Esophagus muscularis mucosa (tissue), 4 donors: ENCODE measurements at regions not wholly inside any gene's neighbourhood (a gene's known extent, or its start where the extent isn't known, plus 50 kb on each side); places are given as distances from the start of the nearest gene placed in this dataset.

Experiments
- DNase-seq: peaks from one replicate; pipeline ENCODE4 v3.0.0-alpha.2; 2017; ENCODE audit errors: extremely low spot score
- H3K27ac ChIP-seq, 4 donors: fragments of 200-600 bp; sonication (generic); replicated peaks in 1 of 4; 1 replicate in 3 of 4; 2 replicates in 1 of 4; pipeline ENCODE4 v1.5.1; 2016 to 2019; ENCODE audit warnings: mild to moderate bottlenecking in 1 of 4
- H3K27me3 ChIP-seq, 4 donors: fragments of 200-600 bp; sonication (generic); one replicate each; pipeline versions ENCODE4 v1.5.1 to v1.6.0; 2016 to 2019
- H3K36me3 ChIP-seq, 4 donors: fragments of 200-600 bp; sonication (generic); one replicate each; pipeline ENCODE4 v1.5.1; 2016 to 2019
- H3K4me1 ChIP-seq, 4 donors: fragments of 200-600 bp; sonication (generic); one replicate each; pipeline ENCODE4 v1.5.1; 2016 to 2019
- H3K4me3 ChIP-seq, 4 donors: fragments of 200-600 bp; sonication (generic); 1 replicate in 2 of 4; 2 replicates in 2 of 4; pipeline ENCODE4 v1.5.1; 2016 to 2019; ENCODE audit warnings: mild to moderate bottlenecking in 4 of 4, moderate library complexity in 1 of 4
- H3K9me3 ChIP-seq, 4 donors: fragments of 200-600 bp; sonication (generic); 1 replicate in 3 of 4; 2 replicates in 1 of 4; pipeline ENCODE4 v1.5.1; 2016 to 2019
- CTCF ChIP-seq, 3 experiments: fragments of 200-600 bp in 2 of 3; fragments of 450-650 bp in 1 of 3; sonication (generic) in 2 of 3; IDR thresholded peaks; one replicate each; pipeline ENCODE4 v1.5.1; 2017 to 2019; ENCODE audit warnings: antibody characterized with exemption in 3 of 3, mild to moderate bottlenecking in 2 of 3, moderate library complexity in 1 of 3
- EP300 ChIP-seq: sonication (generic); formaldehyde crosslinking; IDR thresholded peaks from one replicate; pipeline ENCODE4 v1.6.1; 2017; ENCODE audit warnings: antibody characterized with exemption
- POLR2A ChIP-seq: fragments of 450-650 bp; IDR thresholded peaks from one replicate; pipeline ENCODE4 v1.6.1; 2017; ENCODE audit warnings: antibody characterized with exemption, moderate library complexity, mild to moderate bottlenecking, low read depth
- POLR2AphosphoS5 ChIP-seq, 2 donors: sonication (generic); formaldehyde crosslinking; IDR thresholded peaks; one replicate each; pipeline ENCODE4 v1.6.1; 2017; ENCODE audit warnings: antibody characterized with exemption in 2 of 2
- WGBS: methylation state at CpG from one replicate; pipeline ENCODE4 v1.1.5; 2018; 5-methylcytosine and 5-hydroxymethylcytosine counted together
- intact Hi-C: fragments of 100-400 bp; cut with DNase I; formaldehyde crosslinking; loops from one replicate; pipeline ENCODE4 v1.15.1; 2023

DNA sequence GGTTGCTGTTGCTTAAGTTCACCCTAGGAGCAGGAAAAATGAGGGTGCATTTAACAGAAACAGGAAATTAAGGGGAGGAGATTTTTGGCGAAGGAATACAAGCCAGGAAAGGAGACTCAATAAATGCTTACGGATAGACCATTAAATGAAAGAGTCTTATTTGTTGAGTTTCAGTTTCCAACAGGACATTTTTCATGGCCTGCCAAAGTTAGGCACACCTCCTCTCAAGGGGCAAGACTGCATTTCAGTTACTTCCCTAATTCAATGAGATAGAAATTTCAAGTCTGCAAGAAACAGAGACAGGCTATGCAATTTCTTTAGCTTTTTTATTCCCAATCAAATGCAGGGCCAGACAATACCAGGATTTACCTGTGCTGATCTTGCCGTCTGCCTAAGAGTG lies 394.7 kb upstream of the KLHL29 start:
- intact Hi-C loops: no loop called here
- no peaks in the 10 kb centered on the region for H3K27me3 ChIP-seq
- H3K36me3 ChIP-seq: no peaks in the 10 kb centered on the region
- no peaks in the 10 kb centered on the region for H3K4me1 ChIP-seq
- DNase-seq: no peak
- 66% methylated on average over 3 of the region's 3 CpGs for WGBS
- no peaks in the 10 kb centered on the region for H3K9me3 ChIP-seq
- no peak overlapping the region for H3K4me3 ChIP-seq
- no peak overlapping the region for H3K27ac ChIP-seq
- TF ChIP-seq CTCF (IDR thresholded peaks at IDR 0.05) (no peak), POLR2A (no peak), EP300 (no peak), POLR2AphosphoS5 (IDR thresholded peaks at IDR 0.05) (no peak)

DNA sequence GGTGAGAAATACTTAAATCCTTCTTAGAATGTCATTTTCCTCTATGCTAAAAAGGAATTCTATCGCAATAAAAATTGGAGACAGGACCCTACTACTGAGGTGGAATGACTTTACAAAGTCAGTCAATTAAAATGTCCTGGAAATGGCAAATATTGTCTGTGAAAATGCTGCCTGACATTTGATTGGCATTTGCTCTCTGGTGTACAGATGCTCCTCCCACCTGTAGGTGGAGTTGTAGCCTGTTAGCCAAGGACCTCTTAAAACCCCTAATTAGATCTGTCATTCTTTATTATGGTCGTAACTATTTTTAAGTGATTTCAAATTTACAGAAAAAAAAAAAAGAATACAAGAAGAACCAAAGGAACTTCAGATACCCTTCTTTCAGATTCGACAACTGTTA lies 393.1 kb upstream of the KLHL29 start:
- Histone ChIP-seq H3K27ac (no peak overlapping the region), H3K4me3 (no peak overlapping the region), H3K9me3 (no peaks in the 10 kb centered on the region), H3K4me1 (no peaks in the 10 kb centered on the region), H3K36me3 (no peaks in the 10 kb centered on the region), H3K27me3 (no peaks in the 10 kb centered on the region)
- peak in 1 of 3 experiments; percentile 10 for TF ChIP-seq CTCF (IDR thresholded peaks at IDR 0.05)
- TF ChIP-seq POLR2A: no peak
- DNase-seq: no peak
- WGBS: 77% methylated on average over 3 of the region's 3 CpGs
- intact Hi-C loops: no loop called here

DNA sequence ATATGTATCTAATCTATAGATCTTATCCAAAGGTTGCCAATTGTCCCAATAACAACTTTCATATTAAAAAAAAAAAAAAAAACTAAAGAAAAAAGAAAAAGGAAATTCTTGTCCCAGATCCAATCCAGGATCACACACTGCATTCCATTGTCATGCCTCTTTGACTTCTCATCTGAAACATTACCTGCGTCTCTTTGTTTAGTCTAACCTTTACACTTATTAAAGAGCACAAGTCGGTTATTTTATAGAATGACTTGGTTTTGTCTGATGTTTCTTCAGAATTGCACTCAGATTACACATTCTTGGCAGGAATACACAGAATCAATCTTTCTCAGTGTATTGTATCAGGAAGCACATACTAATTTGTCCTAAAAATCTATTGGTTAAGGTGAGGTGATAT lies 392.5 kb upstream of the KLHL29 start:
- Histone ChIP-seq H3K27me3 (no peaks in the 10 kb centered on the region), H3K4me3 (no peak overlapping the region), H3K9me3 (no peaks in the 10 kb centered on the region), H3K27ac (no peak overlapping the region), H3K4me1 (no peaks in the 10 kb centered on the region), H3K36me3 (no peaks in the 10 kb centered on the region)
- intact Hi-C loops: no loop called here
- DNase-seq: no peak
- TF ChIP-seq EP300: no peak
- TF ChIP-seq POLR2A: no peak
- no peak for TF ChIP-seq CTCF (IDR thresholded peaks at IDR 0.05)
- TF ChIP-seq POLR2AphosphoS5 (IDR thresholded peaks at IDR 0.05): no peak
- WGBS: 52% methylated on average over 2 of the region's 2 CpGs

DNA sequence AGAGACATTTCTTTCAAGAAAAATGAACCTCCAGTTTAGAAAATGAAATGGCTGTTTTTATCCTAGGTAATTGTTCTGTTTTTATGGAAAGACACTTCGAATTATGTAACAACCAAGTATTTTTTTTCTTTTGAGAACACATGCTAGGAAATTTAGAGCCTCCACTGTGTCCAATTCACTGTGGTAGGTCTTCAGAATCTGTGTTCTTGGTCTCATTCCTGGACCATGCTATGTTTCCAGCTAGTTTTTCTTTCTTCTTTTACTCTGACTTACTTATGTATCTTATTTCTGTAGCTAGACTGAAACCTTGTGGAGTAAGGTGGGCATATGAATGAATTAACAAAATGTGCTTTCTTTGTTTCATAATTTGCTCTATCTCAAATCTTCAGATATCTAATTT lies 391.7 kb upstream of the KLHL29 start:
- 64% methylated on average over 1 of the region's 1 CpG for WGBS
- Histone ChIP-seq H3K4me3 (no peak overlapping the region), H3K27me3 (no peaks in the 10 kb centered on the region), H3K9me3 (no peaks in the 10 kb centered on the region), H3K4me1 (no peaks in the 10 kb centered on the region), H3K36me3 (no peaks in the 10 kb centered on the region), H3K27ac (no peak overlapping the region)
- intact Hi-C loops: no loop called here
- TF ChIP-seq CTCF (IDR thresholded peaks at IDR 0.05) (no peak), EP300 (no peak), POLR2AphosphoS5 (IDR thresholded peaks at IDR 0.05) (no peak), POLR2A (no peak)
- no peak for DNase-seq

GRCh38 chr2:22995576-22995975 lies 389.4 kb upstream of the KLHL29 start:
- DNase-seq: no peak
- TF ChIP-seq CTCF (IDR thresholded peaks at IDR 0.05) (no peak), POLR2AphosphoS5 (IDR thresholded peaks at IDR 0.05) (no peak), EP300 (no peak), POLR2A (no peak)
- H3K36me3 ChIP-seq: no peaks in the 10 kb centered on the region
- intact Hi-C loops: no loop called here
- H3K4me3 ChIP-seq: no peak overlapping the region
- no peak overlapping the region for H3K27ac ChIP-seq
- H3K9me3 ChIP-seq: no peaks in the 10 kb centered on the region
- no peaks in the 10 kb centered on the region for H3K27me3 ChIP-seq
- H3K4me1 ChIP-seq: no peaks in the 10 kb centered on the region
- 78% methylated on average over 3 of the region's 3 CpGs for WGBS
